ENCODE measurements at regions not wholly inside any gene's neighbourhood (a gene's known extent, or its start where the extent isn't known, plus 50 kb on each side); places are given as distances from the start of the nearest gene placed in this dataset.

DNA sequence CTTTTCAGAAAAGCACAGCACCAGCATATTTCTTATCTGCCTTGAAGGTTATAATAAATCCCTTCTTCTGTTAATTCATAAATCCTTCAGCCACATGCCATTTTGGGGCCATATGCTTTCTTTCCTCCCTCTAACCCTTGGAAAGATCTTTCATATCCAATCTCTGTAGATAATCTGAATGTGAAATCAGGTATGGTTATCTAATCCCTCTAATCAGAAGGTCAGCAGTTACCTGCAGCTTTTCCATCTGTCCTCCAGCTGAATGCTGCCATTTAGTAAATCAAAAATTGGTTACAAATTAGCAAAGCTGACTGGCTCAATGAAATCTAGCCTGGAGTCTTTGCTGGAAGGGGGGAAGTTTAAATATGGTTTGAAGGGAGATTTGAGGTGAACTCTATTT lies 230.5 kb downstream of the PIK3C3 start:
- DNase-seq (ENCODE audit: low read depth in 2 of 2): no peak

DNA sequence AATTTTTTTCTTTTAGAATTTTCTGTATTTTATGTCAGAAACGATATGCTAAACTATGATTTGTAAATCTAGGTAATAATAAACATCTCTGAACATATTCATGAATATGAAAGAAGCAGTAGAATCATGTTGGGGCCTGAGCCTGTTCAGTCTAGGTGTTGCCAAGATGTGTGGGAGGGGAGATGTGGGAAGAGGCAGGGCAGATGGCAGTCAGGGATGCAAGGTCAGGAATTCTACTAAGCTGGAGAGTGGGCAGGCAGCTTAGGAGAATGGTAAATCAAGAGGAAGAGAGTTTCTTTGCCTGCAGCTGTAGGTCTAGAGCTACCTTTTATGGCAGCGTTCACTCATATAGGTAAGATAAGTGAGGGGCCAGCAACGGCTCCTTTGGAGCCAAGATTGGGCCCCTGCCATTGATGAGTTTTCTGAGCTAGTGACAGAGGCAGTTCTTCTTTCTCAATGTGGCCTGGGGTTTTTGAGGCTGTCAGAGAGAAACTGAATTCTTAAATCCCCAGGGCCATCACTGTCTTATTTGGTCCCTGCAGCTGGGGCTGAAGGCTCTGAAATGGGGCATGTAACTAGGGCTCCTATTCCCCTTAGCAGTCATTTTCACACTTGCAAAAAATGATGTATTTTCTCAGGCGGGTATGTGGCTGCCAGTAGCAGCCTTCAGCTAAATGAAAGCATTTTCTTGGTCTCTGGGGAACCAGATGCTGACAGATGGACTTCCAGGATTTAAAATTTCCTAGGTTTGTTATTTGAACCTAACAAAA lies 232.8 kb downstream of the PIK3C3 start:
- DNase-seq (ENCODE audit: low read depth in 2 of 2): no peak

DNA sequence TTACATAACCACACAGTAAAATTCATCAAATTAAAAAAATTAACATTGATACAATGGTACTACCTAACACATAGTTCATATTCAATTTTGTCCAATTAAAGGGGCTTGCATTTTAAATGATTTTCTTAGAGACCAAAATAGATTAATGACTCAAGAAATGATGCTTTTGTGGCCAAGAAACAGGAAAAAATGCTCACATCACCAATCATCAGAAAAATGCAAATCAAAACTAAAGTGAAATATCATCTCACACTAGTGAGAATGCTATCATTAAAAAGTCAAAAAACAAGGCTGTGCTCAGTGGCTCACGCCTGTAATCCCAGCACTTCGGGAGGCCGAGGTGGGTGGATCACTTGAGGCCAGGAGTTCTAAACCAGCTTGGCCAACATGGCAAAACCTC lies 235.6 kb downstream of the PIK3C3 start:
- DNase-seq (ENCODE audit: low read depth in 2 of 2): no peak

DNA sequence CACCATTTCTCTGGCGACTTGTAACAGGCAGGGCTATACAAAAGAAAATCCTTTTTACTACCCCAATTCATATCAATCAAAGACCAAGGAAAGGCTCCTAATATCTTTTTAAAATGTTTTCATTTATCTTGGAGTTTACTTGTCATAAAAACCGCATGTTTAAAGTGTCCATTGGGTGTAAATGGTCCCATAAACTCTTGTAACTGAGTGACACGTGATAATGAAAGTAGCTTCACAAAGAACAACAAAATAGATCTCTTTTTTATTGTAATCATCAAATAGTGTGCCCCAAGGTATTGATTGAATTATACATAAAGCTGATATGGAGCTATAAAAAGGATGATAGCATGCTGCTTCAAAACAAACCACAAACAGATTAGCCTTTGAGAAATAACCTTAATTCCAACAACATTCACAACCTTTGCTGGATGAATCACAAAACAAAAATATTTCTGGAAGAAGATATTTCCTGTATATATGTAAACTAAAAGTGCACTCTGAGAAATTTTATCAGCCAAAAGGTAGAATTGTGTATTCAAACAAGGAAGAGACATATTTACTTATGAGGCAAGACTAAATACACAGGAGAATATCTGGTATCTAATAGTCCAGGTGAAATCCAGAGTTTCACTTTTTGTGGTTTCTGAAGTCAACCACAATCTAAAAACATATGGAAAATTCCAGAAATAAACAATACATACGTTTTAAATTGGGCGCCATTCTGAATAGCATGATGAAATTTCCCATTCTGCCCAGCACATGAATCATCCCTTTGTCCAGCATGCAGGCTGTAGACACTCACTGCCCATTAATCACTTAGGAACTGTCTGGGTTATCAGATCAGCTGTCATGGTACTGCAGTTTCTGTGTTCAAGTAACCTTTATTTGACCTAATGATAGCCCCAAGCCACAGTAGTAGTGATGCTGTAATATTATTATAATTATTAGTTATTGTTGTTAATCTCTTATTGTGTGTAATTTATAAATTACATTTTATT lies 237.5 kb downstream of the PIK3C3 start:
- DNase-seq (ENCODE audit: low read depth in 2 of 2): no peak

DNA sequence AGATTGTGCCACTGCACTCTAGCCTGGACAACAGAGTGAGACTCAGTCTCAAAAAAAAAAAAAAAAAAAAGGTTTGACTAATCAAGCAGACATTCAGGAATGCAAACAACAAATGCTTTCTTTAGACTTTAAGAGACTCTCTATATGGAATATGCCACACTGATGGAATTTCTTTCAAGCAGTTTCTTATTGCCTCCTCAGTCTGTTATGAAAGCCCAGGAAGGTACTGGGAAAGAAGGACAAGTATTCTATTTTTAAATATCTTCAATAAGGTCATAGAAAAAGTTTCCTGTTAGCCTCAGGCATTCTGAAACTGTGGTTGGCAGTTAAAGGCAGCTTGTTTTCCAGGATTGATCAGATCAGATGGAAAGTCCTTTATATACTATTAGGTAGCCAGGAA lies 241.6 kb downstream of the PIK3C3 start:
- no peak for DNase-seq (ENCODE audit: low read depth in 2 of 2)

DNA sequence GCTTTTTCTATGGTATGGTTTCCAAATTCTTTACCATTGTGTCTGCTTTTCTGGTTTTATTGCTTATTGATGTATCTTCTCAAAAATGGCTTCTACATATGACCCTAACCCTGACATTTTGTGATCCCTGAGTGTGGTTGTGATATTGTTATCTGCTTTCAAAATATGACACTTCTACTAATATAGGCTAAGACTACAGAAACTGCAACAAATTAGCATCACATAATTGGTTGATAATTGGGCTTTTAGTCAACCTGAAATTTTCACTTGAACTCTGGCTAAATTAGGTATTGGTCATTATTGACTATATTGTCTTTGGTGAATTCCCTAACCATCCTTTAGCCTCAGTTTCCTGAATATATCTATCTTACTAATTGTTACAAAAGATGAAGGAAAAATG lies 246.1 kb downstream of the PIK3C3 start:
- DNase-seq (ENCODE audit: low read depth in 2 of 2): no peak

DNA sequence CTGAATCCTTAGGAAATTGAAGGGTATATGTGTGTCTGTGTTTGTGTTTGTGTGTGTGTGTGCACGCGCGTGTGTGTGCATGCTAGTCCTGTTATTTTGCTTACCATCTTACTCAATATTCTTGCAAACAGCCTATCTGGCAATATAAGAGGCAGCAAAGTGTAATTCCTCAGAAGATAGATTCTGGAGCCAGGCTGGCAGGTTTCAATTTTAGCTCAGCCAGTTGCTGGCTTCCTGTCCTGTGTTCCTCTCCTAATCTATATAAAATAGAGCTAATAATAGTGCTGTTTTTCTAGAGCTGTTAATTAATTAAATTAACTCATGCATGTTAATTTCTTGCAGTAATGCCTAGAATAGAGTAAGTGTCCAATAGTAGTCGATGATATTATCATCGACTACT lies 256.2 kb downstream of the PIK3C3 start:
- no peak for DNase-seq (ENCODE audit: low read depth in 2 of 2)

DNA sequence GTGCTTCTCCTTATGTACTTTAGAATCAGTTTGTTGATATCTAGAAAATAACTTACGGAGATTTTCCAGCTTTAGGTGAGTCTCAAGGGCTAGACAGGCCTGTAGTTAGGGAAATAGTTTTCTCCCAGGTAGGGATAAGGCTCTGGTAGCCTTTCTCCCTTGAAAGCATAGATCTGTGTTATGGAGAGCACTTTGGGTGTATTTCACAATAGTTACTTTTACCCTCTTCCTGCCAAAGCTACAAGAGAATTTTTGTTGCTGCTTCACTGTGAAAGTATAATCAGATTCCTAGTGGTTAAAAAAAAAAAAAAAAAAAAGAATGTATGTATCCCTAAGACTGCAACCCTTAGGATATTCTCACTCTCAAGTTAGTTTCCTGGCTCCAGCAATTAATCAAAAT lies 267.5 kb downstream of the PIK3C3 start:
- DNase-seq (ENCODE audit: low read depth in 2 of 2): no peak

DNA sequence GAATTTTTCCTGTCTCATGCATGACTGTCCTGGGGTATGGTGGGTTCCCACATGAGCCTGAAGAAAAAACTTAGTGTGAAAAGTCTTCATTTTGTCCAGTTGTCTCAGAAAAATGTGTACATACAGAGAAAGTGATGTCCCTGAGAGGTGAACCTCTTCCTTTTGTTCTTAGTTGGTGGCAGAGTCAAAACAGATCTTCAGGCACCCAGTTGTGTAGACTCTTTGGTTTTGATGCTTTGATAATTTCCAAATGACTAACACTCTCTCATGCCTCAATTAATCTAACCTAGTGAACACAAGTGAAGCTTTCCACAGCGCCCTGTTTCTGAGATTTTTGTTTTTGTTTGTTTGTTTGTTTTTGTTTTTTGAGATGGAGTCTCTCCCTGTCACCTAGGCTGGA lies 273.5 kb downstream of the PIK3C3 start:
- DNase-seq (ENCODE audit: low read depth in 2 of 2): no peak

DNA sequence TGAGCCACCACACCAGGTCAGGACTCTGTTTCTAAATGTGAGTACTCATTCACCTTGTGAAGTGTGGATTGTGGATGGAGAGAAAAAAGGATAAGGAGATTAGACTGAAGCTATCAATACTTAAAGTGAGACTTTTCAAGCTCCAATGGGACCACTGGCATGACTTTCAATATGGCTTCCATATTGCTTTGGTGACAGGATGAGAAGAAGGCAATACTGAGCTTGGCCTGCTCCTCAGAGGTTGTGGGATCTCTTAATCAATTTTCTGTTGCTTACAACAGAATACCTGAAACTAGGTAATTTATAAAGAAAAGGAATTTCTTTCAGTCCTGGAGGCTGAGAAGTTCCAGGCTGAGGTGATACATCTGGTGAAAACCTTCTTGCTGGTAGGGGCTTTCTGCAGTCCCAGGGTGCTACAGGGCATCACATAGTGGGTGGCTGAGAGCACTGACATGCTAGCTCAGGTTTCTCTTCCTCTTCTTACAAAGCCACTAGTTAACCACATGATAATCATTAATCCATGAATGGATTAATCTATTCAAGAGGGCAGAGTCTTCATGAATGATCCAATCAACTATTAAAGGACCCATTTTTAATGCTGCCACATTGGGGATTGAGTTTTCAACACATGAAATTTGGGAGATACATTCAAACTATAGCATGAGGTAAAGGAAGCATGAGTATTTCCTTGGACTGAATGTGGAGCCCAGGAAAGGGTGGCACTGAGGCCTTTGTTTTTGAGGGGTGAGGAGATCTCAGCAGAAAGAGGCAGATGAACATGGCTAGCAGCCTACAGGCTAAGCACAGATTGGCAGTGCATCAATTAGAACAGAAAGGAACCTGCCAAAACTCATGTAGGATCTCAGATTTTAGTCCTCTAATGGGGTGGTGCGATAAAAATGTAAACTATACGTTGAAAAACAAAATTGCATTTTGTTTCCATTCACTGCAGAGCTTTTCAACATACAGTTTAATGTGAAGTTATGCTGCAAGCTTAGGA lies 274.5 kb downstream of the PIK3C3 start:
- no peak for DNase-seq (ENCODE audit: low read depth in 2 of 2)

DNA sequence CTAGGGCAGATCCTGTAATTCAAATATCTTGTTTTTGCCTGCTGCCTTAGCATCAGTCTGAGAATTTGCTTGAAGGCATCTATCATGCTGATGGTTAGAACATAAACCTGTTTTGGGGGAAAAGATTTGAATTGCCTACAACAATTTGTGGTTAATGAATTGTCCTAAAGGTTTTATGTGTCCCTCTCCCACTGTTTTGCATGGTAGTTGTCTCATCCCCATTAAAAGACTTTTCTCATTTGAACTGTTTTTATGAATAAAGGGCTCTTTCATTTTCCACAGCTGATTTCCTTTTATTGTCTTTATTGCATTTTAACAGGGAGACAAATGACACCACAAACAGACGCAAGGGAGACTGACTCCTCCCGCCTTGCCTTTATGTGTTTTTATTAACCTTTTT lies 275.6 kb downstream of the PIK3C3 start:
- no peak for DNase-seq (ENCODE audit: low read depth in 2 of 2)

DNA sequence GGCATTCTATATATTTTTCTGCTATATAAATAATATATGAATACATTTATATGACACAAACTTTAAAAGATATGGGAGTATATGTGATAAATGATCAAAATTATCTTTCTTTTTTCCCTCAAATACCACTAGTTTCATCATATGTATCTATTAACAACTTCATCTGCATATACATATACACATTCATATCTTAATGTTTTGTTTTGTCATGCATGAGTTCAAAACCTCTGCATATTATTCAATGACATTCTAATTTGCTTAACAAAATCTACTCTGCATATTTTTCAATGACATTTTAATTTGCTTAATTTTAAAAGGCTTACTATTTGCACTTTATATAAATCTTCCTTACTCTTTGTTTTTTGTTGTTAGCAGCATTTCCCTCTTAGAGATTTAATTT lies 276.2 kb downstream of the PIK3C3 start:
- DNase-seq (ENCODE audit: low read depth in 2 of 2): no peak

DNA sequence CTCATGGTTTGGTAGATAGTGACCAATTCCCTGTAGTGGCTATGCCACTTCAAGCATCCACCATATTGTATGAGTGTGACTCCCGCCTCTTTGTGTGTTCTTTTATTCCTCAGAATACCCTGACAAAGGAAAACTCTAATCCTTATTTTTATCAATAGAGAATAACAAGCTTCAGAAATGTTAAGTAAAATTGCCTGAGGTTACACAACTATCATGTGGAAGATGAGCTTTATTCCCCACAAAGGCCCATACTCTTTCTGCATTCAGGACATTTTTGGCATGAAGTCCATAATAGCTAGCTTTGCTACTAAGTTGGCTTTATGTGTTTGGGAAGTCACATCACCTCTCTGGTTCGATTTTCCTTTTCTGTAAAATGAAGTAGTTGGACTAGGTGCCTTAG lies 276.8 kb downstream of the PIK3C3 start:
- no peak for DNase-seq (ENCODE audit: low read depth in 2 of 2)

DNA sequence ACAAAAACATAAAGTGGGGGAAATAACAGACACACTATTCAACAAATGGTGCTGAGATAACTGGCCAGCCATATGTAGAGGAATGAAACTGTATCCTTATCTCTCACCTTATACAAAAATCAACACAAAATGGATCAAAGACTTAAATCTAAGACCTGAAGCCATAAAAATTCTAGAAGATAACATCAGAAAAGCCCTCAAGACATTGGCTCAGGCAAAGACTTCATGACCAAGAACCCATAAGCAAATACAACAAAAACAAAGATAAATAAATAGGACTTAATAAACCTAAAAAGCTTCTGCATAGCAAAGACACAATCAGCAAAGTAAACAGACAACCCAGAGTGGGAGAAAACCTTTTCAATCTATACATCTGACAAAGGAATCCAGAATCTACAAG lies 278.9 kb downstream of the PIK3C3 start:
- DNase-seq (ENCODE audit: low read depth in 2 of 2): no peak

DNA sequence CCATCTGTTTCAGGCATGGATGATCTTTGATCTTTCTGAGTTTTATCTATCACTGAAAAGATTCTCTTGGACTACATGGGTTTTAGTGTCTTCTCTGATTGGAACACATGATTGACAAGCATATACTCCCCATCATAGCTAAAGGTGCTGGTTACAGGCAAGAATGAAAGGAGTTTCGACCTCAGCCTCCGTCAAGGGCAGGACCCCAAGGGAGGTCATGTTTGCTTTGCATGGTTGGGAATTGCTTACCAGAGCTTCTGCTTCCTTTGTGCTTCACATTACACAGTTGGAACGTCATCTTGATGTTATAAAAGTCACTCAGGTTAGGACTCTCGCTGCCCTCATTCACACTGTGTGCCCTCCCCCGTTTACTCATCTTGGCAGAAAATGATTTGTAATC lies 287.7 kb downstream of the PIK3C3 start:
- DNase-seq (ENCODE audit: low read depth in 2 of 2): no peak

DNA sequence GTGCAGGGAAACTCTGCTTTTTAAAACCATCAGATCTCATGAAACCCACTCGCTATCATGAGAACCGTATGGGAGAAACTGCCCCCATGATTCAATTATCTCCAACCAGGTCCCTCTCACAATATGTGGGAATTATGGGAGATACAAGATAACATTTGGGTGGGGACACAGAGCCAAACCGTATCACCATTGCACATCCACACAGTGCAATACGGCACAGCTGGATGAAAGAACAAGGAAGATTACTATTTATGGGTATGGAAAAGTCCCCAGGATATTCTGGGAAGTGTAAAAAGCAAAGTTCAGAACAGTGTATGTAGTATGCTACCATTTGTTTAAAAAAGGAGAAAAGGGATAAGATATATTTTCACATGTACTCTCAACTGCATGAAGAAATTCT lies 290.1 kb downstream of the PIK3C3 start:
- no peak for DNase-seq (ENCODE audit: low read depth in 2 of 2)

DNA sequence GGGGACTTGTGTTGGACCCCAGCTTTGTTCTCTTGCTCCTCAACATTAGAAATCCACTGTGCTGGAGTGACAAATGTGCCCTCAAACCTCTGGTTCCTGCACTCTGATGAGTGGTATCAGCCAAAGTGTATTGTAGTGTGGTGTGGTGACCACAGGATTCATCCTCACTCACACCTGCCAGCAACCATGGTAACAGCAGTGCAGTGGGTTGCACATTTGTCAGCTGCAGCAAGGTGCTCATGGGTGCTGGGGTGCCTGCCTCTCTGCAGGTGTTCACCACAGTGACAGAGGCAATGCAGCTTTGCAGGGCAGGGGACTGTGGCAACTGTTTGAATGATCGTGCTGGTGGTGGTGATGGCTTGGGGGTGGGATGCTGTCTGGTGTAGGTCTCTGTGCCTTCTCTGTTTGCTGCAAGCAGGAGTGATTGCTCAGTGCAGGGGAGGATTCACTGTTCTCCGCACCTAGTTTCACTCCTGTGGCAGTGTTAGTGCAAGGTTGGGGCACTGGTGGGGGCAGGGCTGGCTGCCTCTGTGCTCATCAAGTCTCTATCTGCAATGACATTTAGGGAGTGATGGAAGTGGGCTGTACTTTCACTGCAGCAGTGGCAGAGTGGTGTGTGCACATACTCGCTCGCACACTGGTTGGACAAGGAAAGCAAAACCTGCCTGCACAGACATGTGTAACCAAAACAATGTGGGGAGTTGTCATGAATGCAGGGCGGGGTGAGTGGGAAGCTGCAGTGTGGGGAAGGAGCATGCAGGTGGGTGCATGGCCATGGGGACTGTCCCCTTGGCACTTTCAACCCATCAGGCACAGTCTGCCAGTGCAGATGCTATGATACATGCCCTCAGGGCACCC lies 301.1 kb downstream of the PIK3C3 start:
- DNase-seq (ENCODE audit: low read depth in 2 of 2): no peak

DNA sequence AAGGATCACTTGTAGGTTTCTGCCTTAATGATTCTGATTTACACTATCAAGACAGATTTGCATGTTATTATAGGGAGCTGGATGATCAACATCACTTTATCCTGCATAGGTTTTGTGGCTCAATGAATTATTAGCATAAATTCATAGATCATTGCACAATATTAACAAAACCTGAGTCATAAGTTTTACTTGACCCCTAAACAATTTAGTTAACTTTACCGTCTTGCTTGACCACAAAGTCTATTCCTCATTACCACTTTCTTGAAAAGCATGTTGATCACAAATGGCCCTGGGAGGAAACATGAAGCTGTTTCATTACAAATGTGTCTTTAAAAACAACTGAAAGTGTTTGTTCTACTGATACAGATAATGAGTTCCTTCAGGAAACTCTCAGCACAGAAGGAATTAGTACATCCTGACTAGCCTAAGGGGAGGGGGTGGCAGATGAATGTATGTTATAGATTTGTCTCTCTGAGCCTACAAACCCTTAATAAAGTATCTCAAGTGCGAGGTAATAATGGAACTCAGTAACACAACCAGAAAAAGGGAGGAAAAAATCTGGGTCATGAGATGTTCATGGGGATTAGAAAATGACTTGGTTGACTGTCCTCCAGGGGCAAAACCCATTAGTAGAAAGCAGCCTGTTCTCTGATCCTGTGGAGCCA lies 303.4 kb downstream of the PIK3C3 start:
- no peak for DNase-seq (ENCODE audit: low read depth in 2 of 2)

DNA sequence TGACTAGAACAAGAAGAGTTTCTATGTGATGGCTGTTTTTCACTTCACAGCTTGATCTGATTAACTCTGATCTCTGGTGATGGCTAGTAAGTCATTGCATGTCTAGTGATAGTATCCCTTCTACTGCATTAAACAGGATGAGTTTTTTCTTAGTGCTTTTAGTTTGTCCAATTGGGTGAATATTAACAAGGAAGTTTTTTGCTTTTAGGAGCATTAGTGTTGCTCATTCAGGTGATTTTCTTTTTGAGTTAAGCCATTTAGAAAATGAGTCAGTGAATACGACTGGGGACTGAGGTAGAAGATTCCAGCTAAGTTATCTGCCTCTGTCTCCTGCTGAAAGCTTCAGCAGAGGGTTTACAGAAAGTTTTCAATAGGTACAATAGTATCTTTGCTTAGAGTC lies 306.7 kb downstream of the PIK3C3 start:
- no peak for DNase-seq (ENCODE audit: low read depth in 2 of 2)

DNA sequence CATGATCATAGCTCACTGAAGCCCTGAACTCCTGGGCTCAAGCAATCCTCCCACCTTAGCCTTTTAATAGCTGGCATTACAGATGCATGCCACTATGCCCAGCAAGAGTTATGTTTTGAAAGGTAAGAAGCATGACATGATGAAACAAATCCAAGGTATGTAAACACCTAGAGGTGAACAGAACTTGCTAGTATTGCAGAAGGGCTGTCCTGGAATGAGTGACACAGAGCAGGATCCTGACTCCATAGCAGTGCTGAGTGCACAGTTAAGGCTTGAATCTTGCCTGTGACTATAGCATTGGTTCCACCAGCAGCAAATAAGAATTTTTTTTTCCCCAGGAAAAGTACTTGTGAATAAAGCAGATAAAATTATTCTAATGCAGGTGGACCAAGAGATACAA lies 309.5 kb downstream of the PIK3C3 start:
- DNase-seq (ENCODE audit: low read depth in 2 of 2): no peak
